ENCODE measurements at regions not wholly inside any gene's neighbourhood (a gene's known extent, or its start where the extent isn't known, plus 50 kb on each side); places are given as distances from the start of the nearest gene placed in this dataset.

DNA sequence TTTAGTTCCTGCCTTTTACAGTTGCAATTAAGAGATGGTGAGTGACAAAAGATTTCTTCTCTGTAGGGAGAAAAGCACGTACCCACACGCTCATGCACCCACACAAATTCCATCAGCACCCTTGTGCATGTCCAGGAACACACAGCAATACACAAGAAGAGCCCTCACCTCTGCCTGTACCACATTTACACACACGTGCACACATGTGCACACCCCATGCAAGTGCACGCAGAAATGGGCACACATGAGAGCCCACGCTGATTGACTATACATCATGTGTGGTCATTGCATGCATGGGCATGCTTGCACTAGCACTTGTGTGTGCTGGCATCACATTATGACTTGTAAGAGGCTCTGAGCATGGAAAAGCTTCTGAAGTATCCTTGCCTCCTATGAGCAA lies 70.5 kb downstream of the SERPINA3 start:
- no peak for DNase-seq (ENCODE audit: low spot score)

DNA sequence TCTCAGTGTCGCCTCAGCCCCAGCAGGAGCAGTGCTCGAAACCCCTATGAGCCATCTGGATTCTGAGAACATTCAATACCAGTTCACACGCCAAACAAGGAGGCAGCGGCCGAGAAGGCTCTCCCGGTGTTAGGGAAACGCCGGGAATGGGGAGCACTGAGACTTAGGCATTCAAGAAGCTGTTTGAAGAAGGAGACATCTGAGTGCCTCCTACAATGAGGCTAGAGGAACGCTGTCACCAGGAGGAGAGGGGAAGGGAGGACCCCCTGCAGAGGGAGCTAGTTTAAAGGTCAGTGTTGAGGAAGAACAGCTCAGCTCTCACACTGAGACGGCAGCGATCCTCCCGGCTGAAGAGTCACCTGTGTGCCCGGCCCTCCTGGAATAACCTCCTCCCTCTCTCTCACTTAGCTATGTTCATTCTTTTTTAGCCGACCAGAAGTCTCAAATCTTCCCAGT lies 69.9 kb downstream of the SERPINA3 start:
- DNase-seq (ENCODE audit: low spot score) = no peak

DNA sequence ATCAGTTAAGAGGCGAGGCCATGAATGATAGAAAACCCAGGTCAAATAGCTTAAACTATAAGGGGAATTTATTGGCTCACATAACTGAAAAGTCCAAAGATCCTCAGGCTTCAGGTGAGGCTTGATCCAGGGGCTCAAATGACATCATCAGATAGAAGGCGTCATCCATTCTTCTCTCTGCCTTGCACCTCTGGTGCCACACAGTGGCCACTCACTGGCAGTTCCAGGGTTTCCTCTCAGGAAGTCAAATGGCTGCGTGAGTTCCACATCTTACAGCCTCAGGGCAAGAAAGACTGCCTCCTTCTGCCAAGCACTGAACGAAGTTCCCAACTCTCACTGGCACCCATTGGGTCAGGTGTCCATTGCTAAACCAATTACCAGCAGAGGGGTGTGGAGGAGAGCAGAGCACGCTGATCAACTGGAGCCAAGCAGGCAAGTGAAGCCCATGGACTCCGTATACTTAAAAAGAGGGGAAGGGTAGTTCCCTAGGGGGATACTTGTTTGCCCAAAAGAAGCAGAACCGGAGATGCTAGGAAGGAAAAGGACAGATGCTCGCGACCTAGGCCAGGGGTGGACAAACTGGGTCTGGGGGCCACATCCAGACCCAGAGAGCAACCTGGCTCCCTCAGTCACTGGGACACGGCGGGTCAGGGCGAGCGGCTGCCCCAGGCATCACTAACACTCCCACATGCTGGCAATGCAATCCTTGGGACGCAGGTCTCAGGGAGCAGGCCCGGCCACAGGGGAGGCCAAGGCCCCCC lies 69.3 kb downstream of the SERPINA3 start:
- peak; percentile 36 for DNase-seq (ENCODE audit: low spot score)

DNA sequence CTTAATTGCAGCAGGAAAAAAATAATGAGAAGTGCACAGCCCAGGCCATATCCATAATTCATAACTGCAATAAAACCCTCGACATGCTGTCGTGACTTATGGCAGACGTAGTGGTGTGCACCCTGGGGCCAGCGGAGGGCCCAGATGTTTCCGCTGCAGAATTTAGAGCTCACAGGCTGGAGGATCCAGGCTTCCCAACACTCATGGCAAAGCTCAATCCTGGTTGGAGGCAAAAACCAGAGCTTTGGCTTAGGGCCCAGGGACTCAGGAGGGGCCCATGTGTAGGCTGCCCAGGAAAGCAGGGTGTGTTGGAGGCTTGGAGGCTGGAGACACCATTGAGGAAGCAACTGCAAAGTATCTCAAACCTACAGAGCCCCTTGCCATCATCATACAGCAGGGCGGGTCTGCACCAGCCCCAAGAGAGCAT lies 68.7 kb downstream of the SERPINA3 start:
- no peak for DNase-seq (ENCODE audit: low spot score)

DNA sequence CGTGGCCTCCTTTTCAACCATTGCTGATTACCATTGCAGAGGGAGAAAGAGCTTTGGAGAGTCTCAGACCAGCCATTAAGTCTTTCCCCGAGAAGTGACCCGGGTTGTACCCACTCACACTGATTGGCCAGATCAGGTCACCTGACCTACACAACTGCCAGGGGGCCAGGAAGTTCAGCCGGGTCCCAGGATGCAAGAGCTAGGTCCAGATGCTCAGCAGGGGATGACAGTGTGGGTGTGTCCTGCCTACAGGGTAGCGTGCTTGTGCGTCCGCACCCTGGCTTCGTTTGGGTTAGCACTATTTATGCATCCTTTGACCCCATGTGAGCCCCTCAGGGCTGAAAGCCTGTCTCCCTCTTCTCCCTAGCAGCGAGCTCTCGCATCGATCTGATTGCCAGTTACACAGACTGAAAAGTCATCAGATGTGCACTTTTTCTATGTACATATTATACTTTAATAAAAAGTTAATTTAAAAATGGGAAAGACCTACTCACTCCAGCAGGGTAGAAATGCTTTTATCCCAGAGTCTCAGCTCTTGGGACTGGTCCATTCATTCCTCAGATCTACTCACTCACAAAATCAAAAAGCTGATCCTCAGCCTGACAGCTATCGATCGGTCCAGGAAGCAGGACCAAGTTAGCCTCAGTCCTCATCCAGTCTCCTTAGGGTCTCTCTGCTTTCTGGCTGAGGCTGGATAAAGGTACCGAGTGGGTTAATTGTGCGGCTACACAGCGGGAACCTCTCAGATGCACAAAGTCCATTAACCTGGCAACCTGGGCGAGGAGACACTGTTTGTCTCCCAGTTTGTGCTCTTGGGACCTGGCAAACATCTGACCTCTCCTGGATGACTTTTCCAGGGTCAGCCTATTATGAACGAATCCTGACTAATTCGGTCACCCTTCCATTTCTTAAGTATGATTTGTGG lies 68.0 kb downstream of the SERPINA3 start:
- no peak for DNase-seq (ENCODE audit: low spot score)

DNA sequence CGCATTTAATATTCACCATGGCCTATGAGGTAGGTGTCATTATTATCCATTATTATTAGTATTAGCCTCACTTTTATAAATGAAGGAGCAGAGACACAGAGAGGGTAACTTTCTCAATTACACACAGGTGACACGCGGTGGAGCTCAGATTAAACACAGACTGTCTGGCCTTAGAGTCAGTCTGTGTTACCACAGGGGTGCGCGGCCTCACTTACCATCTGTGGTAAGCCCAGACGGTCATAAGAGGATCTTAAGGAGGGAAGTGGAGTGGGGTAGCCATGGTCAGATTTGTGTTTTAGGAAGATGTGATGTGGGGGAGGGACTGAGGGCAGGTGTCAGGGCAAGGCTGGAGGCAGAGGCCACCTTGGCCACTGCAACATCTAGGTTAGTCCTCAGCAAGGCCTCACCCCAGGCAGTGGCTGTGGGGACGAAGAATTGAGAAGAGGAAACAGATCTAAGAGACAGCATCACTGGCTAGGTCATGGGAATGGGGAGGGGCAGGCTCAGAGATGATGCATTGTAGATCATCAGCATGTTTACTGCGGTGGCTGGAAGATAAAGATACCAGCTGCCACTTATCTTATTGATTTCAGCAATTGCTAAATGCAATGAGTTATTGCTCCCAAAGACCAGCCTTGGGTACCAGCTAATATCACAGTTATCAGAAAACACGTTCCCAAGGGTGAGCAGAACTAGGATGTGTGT lies 67.1 kb downstream of the SERPINA3 start:
- no peak for DNase-seq (ENCODE audit: low spot score)

DNA sequence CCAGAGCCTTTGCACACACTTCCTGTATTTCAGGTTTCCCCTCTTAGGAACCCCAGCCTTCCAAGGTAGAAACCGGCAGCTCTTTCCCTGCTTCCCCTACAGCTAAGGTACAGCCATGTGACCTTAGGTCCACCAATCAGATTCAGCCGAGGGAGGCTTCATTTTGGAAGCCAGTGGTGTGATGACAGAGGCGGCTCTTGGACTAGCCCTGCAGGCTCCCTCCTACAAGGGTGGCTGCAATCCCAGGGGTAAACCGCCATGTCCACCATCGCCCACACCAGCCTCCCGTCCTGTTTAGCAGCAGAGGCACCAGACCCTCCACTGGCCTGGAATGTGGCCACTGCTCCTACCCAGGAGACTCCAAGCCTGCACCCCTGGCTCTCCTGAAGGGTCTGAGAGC lies 65.6 kb downstream of the SERPINA3 start:
- DNase-seq (ENCODE audit: low spot score) = no peak

DNA sequence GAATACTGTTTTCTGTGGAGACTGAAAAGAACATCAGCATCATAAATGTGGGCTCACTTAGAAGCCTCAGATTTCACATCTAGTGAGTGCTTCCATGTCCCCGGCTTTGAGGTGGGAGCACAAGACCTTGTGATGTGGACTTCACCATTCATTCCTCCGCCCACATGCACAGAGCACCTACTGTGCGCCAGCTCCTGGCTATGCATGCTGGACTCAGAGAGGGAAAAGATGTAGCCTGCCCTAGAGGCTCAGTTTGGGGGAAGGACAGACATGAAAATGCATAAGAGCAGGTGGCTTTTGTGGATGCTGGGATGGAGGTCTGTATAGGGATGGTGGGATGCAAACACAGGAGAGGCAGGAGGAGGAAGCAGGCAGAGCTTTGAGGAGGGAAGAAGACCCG lies 65.0 kb downstream of the SERPINA3 start:
- DNase-seq (ENCODE audit: low spot score) = no peak

DNA sequence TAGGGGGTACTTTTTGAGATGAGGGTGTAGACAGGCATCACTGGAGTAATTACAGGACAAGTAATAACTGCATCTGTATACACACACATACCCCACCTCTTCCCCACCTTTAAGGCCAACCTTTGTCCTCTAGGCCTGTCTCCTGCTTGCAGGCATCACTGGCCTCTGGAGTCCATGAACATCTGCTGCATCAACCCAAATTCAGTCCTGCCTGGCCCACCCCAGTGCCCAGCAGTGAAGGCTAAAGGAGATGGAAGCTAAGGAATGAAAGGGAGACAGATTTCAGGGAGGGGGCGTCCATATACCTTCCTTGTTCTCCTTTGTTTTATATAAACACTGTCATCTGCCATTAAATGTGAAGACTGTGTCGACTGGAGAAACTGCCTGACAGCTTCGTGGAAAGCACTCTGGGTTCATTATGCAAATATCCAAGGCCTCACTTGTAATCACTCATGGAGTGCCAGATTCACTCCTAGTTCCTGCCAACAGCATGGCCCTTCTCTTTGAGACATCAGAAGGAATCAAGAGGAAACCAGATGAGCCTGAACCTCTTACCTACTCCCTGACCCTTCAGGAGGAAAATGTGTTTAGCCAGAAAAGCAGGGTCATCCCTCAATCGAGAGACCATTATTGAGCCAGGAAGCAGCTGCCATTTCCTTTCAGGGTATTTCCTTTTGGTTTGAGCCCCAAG lies 64.4 kb downstream of the SERPINA3 start:
- no peak for DNase-seq (ENCODE audit: low spot score)

DNA sequence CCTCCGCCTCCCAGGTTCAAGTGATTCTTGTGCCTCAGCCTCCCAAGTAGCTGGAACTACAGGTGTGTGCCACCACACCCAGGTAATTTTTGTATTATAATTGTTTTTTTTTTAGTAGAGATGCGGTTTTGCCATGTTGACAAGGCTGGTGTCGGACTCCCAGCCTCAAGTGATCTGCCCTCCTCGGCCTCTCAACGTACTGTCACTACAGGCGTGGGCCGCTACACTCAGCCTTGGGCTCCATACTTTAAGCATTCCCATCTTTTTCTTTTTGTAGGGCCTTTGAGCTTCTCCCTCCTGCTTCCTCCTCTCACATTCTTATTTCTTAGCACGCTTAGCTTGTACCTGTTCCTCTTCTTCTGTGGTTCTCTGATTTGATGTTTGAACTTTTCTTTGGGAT lies 62.8 kb downstream of the SERPINA3 start:
- no peak for DNase-seq (ENCODE audit: low spot score)

DNA sequence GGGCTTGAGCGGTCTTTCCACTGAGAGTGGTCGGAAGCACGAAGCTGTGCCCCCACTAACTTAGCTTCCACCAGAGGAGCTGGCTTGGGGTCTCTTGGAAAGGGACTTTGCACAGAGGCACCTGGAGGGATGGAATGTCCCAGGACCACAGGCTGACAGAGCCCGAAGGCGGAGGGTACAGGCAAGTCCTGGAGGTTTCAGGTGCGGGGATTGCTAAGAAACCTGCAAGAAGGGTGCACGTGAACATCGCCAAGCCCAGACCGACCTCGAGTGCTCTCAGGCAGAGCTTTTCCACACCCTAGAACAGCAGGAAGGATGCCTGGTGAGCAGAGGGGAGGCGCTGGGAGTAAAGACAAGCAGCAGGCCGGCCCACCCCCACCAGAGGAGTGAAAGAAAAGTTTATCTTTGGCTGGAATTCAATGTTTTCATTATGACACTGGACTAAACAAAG lies 61.6 kb downstream of the SERPINA3 start:
- DNase-seq (ENCODE audit: low spot score) = no peak

Measured in LoVo (cell line).